ENCODE measurements at regions not wholly inside any gene's neighbourhood (a gene's known extent, or its start where the extent isn't known, plus 50 kb on each side); places are given as distances from the start of the nearest gene placed in this dataset.

GRCh38 chr5:125834438-125835115 is 588.6 kb upstream of the GRAMD2B start:
- DNase-seq: peak; percentile 57

- peak; percentile 79 for DNase-seq
Observed at GRCh38 chr5:125835293-125836172, 587.7 kb upstream of the GRAMD2B start.

- no peak for DNase-seq
Observed at GRCh38 chr5:125836256-125836655, 587.0 kb upstream of the GRAMD2B start.

- no peak for DNase-seq
Observed at GRCh38 chr5:125837866-125838265, 585.3 kb upstream of the GRAMD2B start.

GRCh38 chr5:125847561-125847960 is 575.6 kb upstream of the GRAMD2B start:
- DNase-seq: no peak

GRCh38 chr5:125848751-125849150 is 574.5 kb upstream of the GRAMD2B start:
- no peak for DNase-seq

GRCh38 chr5:125856949-125857348 is 566.3 kb upstream of the GRAMD2B start:
- no peak for DNase-seq

GRCh38 chr5:125863579-125863978 is 559.6 kb upstream of the GRAMD2B start:
- DNase-seq: no peak

GRCh38 chr5:125865166-125865815 is 557.9 kb upstream of the GRAMD2B start:
- no peak for DNase-seq

- no peak for DNase-seq
Observed at GRCh38 chr5:125868036-125868435, 555.2 kb upstream of the GRAMD2B start.

GRCh38 chr5:125870256-125870655 is 553.0 kb upstream of the GRAMD2B start:
- no peak for DNase-seq

- DNase-seq: no peak
Observed at GRCh38 chr5:125874057-125874456, 549.2 kb upstream of the GRAMD2B start.

- no peak for DNase-seq
Observed at GRCh38 chr5:125874717-125875116, 548.5 kb upstream of the GRAMD2B start.

GRCh38 chr5:125877248-125877647 is 546.0 kb upstream of the GRAMD2B start:
- no peak for DNase-seq

GRCh38 chr5:125882061-125882460 is 541.1 kb upstream of the GRAMD2B start:
- no peak for DNase-seq

GRCh38 chr5:125883223-125883622 is 540.0 kb upstream of the GRAMD2B start:
- no peak for DNase-seq

GRCh38 chr5:125888358-125888757 is 534.9 kb upstream of the GRAMD2B start:
- no peak for DNase-seq

GRCh38 chr5:125890511-125890931 is 532.7 kb upstream of the GRAMD2B start:
- DNase-seq: no peak

- DNase-seq: no peak
Observed at GRCh38 chr5:125891061-125891725, 532.0 kb upstream of the GRAMD2B start.

- DNase-seq: no peak
Observed at GRCh38 chr5:125894383-125894782, 528.8 kb upstream of the GRAMD2B start.

GRCh38 chr5:125896368-125896767 is 526.8 kb upstream of the GRAMD2B start:
- DNase-seq: no peak

GRCh38 chr5:125897089-125897488 is 526.1 kb upstream of the GRAMD2B start:
- no peak for DNase-seq

- no peak for DNase-seq
Observed at GRCh38 chr5:125898851-125899405, 524.3 kb upstream of the GRAMD2B start.

Measured in islet precursor cell (in vitro differentiated cells).